Activated CD8-positive, alpha-beta memory T cell treated with anti-CD3 and anti-CD28 coated beads for 48 hours (primary cell): ENCODE measurements at regions not wholly inside any gene's neighbourhood (a gene's known extent, or its start where the extent isn't known, plus 50 kb on each side); places are given as distances from the start of the nearest gene placed in this dataset.

Experiments
- DNase-seq, 3 experiments: peaks; one replicate each; pipeline ENCODE4 v3.0.0-alpha.2; 2020; ENCODE audit warnings: low read depth in 2 of 3, low spot score in 2 of 3

DNA sequence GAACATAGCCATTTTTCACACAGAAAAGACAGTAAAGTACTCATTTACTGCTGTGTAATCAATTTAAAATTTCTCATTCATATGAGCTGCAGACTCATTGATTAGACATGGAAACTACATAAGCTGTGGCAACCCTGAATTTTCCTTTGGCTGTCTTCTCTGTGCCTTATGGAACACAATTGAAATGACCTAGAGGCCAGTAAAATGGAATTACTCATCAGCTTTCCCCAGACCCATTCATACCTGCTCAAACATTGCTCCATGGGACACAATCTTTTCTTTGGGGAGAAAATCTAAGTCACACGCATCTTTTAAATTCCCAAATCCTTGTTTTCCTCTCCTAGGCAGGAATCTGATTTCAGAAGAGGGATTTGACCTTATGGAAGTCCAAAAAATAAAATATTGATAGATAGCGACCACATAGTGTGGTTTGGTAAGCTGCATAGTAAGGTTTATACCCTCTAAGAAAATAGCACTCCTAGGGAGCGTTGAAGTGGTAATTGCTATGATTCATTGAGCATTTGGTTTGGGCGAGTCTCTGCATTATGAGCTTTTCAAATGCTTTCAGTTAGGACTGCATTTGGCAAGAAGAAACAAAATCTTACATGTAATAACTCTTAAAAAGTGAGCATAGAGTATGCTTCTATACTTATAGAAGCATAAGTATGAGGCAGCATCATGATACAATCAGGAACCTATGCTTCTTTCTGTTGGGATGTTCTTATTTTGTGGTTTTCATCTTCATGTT lies 243.4 kb upstream of the GADL1 start:
- DNase-seq, result no peak

DNA sequence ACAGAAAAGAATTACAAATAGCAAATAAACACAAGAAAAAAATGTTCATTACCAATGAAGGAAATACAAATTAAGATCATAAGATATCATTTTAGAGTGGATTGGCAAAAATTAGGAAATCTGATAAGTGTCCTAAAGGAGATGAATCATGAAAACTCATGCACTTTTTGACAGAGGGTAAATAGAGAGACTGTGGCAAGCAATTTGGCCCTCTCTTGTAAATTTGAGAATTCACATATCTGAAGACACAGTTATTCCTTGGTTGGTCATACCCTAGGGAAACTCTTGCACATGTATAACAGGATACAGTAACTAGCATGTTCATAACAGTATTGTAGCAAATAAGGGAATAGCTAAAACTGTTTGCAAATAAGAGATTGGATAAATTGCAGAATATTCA lies 246.0 kb upstream of the GADL1 start:
- no peak for DNase-seq

DNA sequence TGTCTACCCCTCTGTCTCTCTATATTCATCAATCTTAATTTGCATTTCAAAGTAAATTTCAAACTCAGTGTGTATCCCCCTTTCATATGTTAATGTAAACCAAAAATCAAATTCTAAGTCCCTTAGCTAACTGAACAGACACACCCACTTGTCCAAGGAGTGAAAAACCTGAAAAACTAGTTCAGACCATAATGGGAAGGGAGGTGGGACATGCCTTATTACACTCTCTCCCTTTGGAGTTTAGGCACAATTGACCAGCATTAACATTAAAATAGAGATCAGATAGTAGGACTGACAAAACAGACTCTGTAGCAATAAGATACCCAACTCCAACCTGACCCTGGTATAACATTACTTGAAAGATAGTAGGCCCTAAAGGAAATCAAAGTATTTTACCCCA lies 247.7 kb upstream of the GADL1 start:
- DNase-seq, result no peak

- DNase-seq, result no peak
Measured at GRCh38 chr3:31142543-31142942, 248.1 kb upstream of the GADL1 start.

- no peak for DNase-seq
Measured at GRCh38 chr3:31145062-31145461, 250.6 kb upstream of the GADL1 start.

DNA sequence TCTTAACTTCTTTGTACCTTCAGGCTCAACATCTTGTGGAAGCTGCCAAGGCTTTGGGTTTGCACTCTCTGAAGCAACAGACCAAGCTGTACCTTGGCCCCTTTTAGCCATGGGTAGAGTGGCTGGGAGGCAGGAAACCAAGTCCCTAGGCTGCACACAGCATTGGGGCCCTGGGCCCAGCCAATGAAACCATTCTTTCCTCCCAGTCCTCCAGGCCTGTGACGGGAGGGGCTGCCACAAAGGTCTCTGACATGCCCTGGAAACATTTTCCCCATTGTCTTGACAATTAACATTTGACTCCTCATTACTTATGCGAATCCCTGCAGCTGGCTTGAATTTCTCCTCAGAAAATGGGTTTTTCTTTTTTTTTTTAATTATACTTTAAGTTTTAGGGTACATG lies 253.1 kb upstream of the GADL1 start:
- DNase-seq, result no peak

GRCh38 chr3:31157047-31157694 lies 262.7 kb upstream of the GADL1 start:
- DNase-seq, result no peak

- DNase-seq, result no peak
Measured at GRCh38 chr3:31157893-31158620, 263.6 kb upstream of the GADL1 start.

GRCh38 chr3:31159331-31160039 lies 265.0 kb upstream of the GADL1 start:
- no peak for DNase-seq

GRCh38 chr3:31161889-31162288 lies 267.4 kb upstream of the GADL1 start:
- no peak for DNase-seq

DNA sequence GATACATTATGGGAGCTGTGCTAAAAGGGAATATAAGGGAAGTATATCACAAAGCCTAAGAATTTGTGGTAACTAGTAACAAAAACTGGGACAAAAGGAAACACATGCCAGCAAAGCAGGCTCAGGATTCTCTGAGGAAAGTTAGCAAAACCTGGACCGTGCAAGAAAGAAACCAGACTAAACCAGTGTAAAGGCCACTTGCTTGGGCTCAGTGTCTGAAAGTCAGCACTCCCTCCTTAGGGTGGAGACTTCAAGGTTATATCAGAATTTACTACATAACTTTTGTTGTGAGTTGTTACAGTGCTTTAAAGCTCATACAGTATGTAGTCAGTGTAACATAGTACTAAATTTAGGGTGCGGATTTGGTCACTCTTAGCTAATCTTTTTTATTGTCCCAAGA lies 269.9 kb upstream of the GADL1 start:
- no peak for DNase-seq

DNA sequence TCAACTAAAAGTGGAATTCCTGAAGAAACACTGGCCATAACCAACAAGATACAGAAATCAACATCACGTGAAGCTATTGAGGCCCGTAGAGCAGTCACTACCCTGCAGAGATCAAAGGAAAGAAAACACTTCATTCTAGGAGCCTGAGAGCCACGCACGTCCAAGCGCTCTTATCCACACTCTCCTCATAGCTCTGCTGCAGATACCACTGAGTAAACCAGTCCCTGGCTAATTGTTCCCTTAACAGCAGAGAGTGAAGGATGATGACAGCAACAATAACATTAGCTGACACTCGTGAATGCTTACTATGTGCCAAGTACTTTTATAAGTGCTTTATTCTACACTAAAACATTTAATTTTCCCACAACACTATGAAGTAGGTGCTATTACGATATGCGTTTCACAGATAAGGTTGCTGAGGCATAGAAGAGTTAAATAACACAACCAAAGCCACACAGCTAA lies 271.0 kb upstream of the GADL1 start:
- DNase-seq, result no peak

DNA sequence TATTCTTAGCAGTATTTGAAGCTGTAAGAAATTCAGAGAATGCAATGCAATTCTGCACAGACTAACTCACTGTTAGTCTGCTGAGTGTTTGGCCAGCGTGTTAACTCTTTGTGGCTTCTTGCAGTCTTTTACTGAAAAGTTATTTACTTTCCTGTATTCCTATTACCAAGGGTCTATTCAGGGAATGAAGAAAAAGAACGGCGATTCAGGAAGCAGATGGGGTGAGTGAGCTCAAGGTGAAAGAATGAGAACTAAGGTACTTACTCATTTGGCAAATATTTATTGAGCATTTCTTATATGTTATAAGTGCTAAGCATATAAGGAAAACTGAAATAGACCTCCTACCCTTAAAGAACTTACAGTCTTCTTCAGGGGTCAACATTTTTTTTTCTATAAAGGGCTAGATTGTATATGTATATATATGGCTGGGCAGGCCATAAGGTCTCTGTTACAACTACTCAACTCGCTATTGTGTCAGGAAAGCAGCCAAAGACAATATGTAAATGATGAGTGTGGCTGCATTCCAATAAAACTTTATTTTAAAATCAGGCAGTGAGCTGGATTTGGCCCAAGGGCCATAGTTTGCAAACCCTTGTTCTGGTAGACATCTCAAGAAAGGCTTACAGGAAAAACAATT lies 271.9 kb upstream of the GADL1 start:
- DNase-seq, result no peak

DNA sequence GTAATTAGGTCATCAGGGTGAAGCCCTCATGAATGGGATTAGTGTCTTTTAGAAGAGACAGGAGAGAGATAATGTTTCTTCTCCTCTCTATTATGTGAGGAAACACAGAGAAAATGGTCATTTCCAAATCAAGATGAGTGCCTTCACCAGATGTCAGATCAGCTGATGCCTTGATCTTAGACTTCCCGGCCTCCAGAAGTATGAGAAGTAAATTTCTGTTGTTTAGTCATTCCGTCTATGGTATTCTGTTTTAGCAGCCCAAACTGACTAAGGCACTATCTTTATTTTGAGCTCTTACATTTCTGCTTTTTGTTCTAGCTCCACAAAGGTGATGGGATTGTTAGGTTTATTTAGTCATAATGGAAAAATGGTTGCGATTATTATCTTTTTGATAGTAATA lies 273.2 kb upstream of the GADL1 start:
- DNase-seq, result no peak

GRCh38 chr3:31170932-31171670 lies 276.6 kb upstream of the GADL1 start:
- no peak for DNase-seq

DNA sequence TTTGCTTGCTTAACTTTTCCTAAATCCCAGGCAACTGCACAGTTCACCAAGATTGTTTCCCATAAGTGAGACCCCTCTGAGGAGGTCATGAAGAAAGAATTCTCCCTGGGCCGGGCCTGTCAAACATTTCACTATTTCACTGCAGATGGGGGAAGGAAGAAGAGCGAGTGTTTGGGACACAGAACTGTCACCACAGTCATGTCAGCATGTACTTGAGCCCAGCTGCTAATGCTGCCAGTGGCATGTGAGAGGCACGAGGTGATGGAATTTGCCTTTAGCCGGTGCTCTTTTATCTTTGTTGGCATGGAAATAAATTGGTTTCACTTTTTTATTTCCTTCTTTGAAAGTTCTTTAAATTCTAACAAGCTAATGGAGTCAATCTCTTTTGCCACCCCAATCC lies 277.9 kb upstream of the GADL1 start:
- no peak for DNase-seq

GRCh38 chr3:31173118-31173718 lies 278.8 kb upstream of the GADL1 start:
- DNase-seq, result no peak

DNA sequence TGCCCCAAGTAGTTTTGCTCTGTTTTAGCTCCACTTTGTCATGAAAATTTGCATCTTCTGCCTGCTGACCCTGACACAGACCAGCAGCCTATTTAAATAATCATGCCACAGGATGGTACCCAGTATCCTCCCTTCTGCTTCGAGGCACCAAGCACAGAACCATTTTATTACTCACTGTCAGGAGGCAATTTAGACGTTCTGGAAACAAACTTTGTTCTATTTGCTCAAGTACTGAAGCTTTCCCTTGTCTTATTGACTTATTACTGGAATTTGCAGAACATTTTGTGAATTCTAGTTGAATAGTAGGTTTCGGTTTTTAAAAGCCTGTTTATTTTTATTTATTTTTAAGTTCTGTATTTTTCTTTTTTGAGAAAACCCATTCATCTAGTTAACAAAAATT lies 279.6 kb upstream of the GADL1 start:
- no peak for DNase-seq

- no peak for DNase-seq
Measured at GRCh38 chr3:31176045-31176444, 281.6 kb upstream of the GADL1 start.

DNA sequence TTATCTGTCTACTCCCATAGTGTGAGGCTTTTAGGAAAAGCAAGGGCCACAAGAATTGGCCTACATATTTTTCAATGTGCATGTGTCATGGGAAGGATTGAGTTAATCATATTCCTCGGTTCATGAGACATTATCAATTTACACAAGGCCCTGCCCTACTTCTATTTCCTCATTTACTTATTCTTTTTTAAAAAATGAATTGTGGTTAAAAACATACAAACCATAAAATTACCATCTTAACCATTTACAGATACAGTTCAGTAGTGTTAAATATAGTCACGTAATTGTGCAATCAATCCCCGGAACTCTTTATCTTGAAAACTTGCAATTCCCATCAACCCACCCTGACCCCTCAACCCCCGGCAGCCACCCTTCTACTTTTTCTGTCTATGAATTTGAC lies 284.0 kb upstream of the GADL1 start:
- no peak for DNase-seq
